Activated CD8-positive, alpha-beta memory T cell treated with anti-CD3 and anti-CD28 coated beads, Interleukin-2, amount 50 U/mL, for 1 hour (primary cell): ENCODE measurements at regions not wholly inside any gene's neighbourhood (a gene's known extent, or its start where the extent isn't known, plus 50 kb on each side); places are given as distances from the start of the nearest gene placed in this dataset.
"Not testable (repeated sequence)": the region's sequence is repeated elsewhere in the genome, so short reads cannot be mapped to it uniquely, and the experiment has no call there.

Source experiments
- DNase-seq: peaks from one replicate; pipeline ENCODE4 v3.0.0-alpha.2; 2020; ENCODE audit errors: extremely low read depth

- not testable (repeated sequence) for DNase-seq
These were observed 520.1 kb downstream of the LTN1 start for GRCh38 chr21:28472543-28472942.

GRCh38 chr21:28464988-28465387, 527.7 kb downstream of the LTN1 start:
- DNase-seq, result no peak

- no peak for DNase-seq
These were observed 528.6 kb downstream of the LTN1 start for GRCh38 chr21:28464095-28464494.

GRCh38 chr21:28459193-28459592, 533.5 kb downstream of the LTN1 start:
- DNase-seq, result no peak

- DNase-seq, result no peak
These were observed 534.2 kb downstream of the LTN1 start for GRCh38 chr21:28458446-28458845.

- no peak for DNase-seq
These were observed 537.5 kb downstream of the LTN1 start for GRCh38 chr21:28455253-28455600.

GRCh38 chr21:28454564-28455252, 538.0 kb downstream of the LTN1 start:
- DNase-seq, result no peak

- no peak for DNase-seq
These were observed 545.2 kb downstream of the LTN1 start for GRCh38 chr21:28447462-28447861.

- DNase-seq, result no peak
These were observed 547.4 kb downstream of the LTN1 start for GRCh38 chr21:28445141-28445830.

GRCh38 chr21:28444557-28444956, 548.1 kb downstream of the LTN1 start:
- no peak for DNase-seq

GRCh38 chr21:28444111-28444510, 548.6 kb downstream of the LTN1 start:
- DNase-seq, result no peak

- no peak for DNase-seq
These were observed 550.1 kb downstream of the LTN1 start for GRCh38 chr21:28442624-28443023.

GRCh38 chr21:28442085-28442484, 550.6 kb downstream of the LTN1 start:
- no peak for DNase-seq

GRCh38 chr21:28439788-28440187, 552.9 kb downstream of the LTN1 start:
- no peak for DNase-seq

- no peak for DNase-seq
These were observed 553.4 kb downstream of the LTN1 start for GRCh38 chr21:28439251-28439650.

- no peak for DNase-seq
These were observed 555.6 kb downstream of the LTN1 start for GRCh38 chr21:28437061-28437460.

GRCh38 chr21:28436286-28436932, 556.3 kb downstream of the LTN1 start:
- DNase-seq, result no peak

- DNase-seq, result no peak
These were observed 561.0 kb downstream of the LTN1 start for GRCh38 chr21:28431527-28432200.

- no peak for DNase-seq
These were observed 561.7 kb downstream of the LTN1 start for GRCh38 chr21:28431022-28431421.

- no peak for DNase-seq
These were observed 563.5 kb downstream of the LTN1 start for GRCh38 chr21:28429161-28429560.

GRCh38 chr21:28427394-28428022, 565.2 kb downstream of the LTN1 start:
- no peak for DNase-seq

GRCh38 chr21:28426545-28426944, 566.1 kb downstream of the LTN1 start:
- no peak for DNase-seq
